Panc1 (cell line): ENCODE measurements at regions not wholly inside any gene's neighbourhood (a gene's known extent, or its start where the extent isn't known, plus 50 kb on each side); places are given as distances from the start of the nearest gene placed in this dataset.

Source experiments
- ATAC-seq: fragments of 200-7000 bp; cut with Tn5 transposase; 2 replicates; pipeline ENCODE4 v1.9.1; 2020; ENCODE audit warnings: mild to moderate bottlenecking, moderate library complexity
- BruUV-seq: library from RNA; stranded (reverse); fragments of 400-500 nt; replicated peaks from 2 replicates; lab custom pipeline; 2021; lab: Mats Ljungman, UMichigan
- CTCF ChIA-PET: fragments of 300-600 bp; sonication (Branson Sonifier 250); formaldehyde crosslinking; loops from one replicate; lab custom pipeline; 2022; ENCODE audit warnings: antibody characterized with exemption; lab: Charles Lee
- POLR2A ChIA-PET: fragments of 300-600 bp; sonication (Branson Sonifier 250); formaldehyde crosslinking; loops from one replicate; lab custom pipeline; 2022; ENCODE audit warnings: antibody characterized with exemption; lab: Charles Lee
- DNase-seq: peaks from one replicate; pipeline ENCODE4 v3.0.0-alpha.2; 2010; ENCODE audit warnings: low read depth, low spot score
- H3K27ac ChIP-seq: 2 replicates; pipeline ENCODE4 v1.5.1; 2011; ENCODE audit warnings: mild to moderate bottlenecking, low read length, inconsistent platforms
- H3K27me3 ChIP-seq: fragments of 200-500 bp; sonication (Bioruptor generic); 2 replicates; pipeline ENCODE4 v1.6.0; 2014; ENCODE audit warnings: low read length, inconsistent platforms; ENCODE audit not compliant: control insufficient read depth, insufficient read depth
- H3K36me3 ChIP-seq: fragments of 200-500 bp; sonication (Bioruptor generic); 2 replicates; pipeline ENCODE4 v1.5.1; 2014; ENCODE audit warnings: inconsistent platforms, mild to moderate bottlenecking, low read length, moderate library complexity; ENCODE audit not compliant: control insufficient read depth, insufficient read depth
- H3K4me1 ChIP-seq: 2 replicates; pipeline ENCODE4 v1.5.1; 2011; ENCODE audit warnings: inconsistent platforms, mild to moderate bottlenecking, low read length, moderate library complexity; ENCODE audit not compliant: control insufficient read depth, insufficient read depth
- H3K4me3 ChIP-seq, 2 experiments: 2 replicates each; pipeline ENCODE4 v1.5.1; 2011 to 2012; ENCODE audit warnings: low read depth in 2 of 2, low read length in 2 of 2, mild to moderate bottlenecking in 2 of 2, inconsistent platforms in 1 of 2, moderate library complexity in 1 of 2
- H3K9me3 ChIP-seq: fragments of 200-500 bp; sonication (Bioruptor generic); 2 replicates; pipeline ENCODE4 v1.5.1; 2014; ENCODE audit warnings: low read depth, mild to moderate bottlenecking, inconsistent platforms, low read length, moderate library complexity; ENCODE audit not compliant: control insufficient read depth, insufficient read depth
- CTCF ChIP-seq: fragments of 450-650 bp; IDR thresholded peaks from 2 replicates; pipeline ENCODE4 v1.5.1; 2017; ENCODE audit warnings: mild to moderate bottlenecking
- POLR2AphosphoS5 ChIP-seq: IDR thresholded peaks from 2 replicates; pipeline ENCODE4 v1.6.1; 2012; ENCODE audit warnings: mild to moderate bottlenecking, low read depth, low read length, moderate library complexity
- REST ChIP-seq, 2 experiments: IDR thresholded peaks; 2 replicates each; pipeline ENCODE4 v1.6.1; 2011 to 2012; ENCODE audit warnings: low read depth in 2 of 2, control low read depth in 1 of 2, low read length in 1 of 2, mild to moderate bottlenecking in 1 of 2, moderate library complexity in 1 of 2; ENCODE audit not compliant: insufficient read depth in 1 of 2
- SIN3A ChIP-seq: IDR thresholded peaks from 2 replicates; pipeline ENCODE4 v1.6.1; 2012; ENCODE audit warnings: low read depth, mild to moderate bottlenecking, low read length, moderate library complexity, borderline replicate concordance; ENCODE audit not compliant: insufficient read depth
- TCF7L2 ChIP-seq: IDR thresholded peaks from 2 replicates; pipeline ENCODE4 v1.6.1; 2011; ENCODE audit warnings: mild to moderate bottlenecking, low read depth, low read length, inconsistent platforms
- in situ Hi-C: cut with HindIII; loops from 2 replicates; pipeline ENCODE4 v1.10.0; 2016; ENCODE audit warnings: low sequenced_read_pairs, low pct_unique_long_range_greater_than_20kb
- intact Hi-C: fragments of 100-400 bp; cut with micrococcal nuclease; formaldehyde crosslinking; loops from one replicate; pipeline ENCODE4 v1.10.0; 2022; ENCODE audit not compliant: unreplicated experiment

GRCh38 chr5:56316299-56316994, 83.3 kb upstream of the ANKRD55 start:
- Histone ChIP-seq H3K4me3 (no peak overlapping the region), H3K27ac (no peak overlapping the region), H3K27me3 (no peaks in the 10 kb centered on the region), H3K9me3 (no peaks in the 10 kb centered on the region), H3K36me3 (no peaks in the 10 kb centered on the region), H3K4me1 (no peaks in the 10 kb centered on the region)
- intact Hi-C loops = no loop called here
- no peak for TF ChIP-seq POLR2AphosphoS5
- no peak for TF ChIP-seq REST (IDR thresholded peaks at IDR 0.05; ENCODE audit: insufficient read depth in 1 of 2, low read depth in 2 of 2, low read length in 1 of 2)
- no peak for TF ChIP-seq SIN3A
- TF ChIP-seq TCF7L2 = no peak
- no peak for TF ChIP-seq CTCF
- in situ Hi-C loops = no loop called here
- no TSS peak for BruUV-seq
- DNase-seq = no peak
- POLR2A ChIA-PET = no interaction called here
- CTCF ChIA-PET = interaction anchor here (1.0 to 1.2 kb wide), 2 partner anchors 12 to 522 kb away, joined by 3 read pairs; no protein-coding TSS in a partner anchor
- no peak for ATAC-seq

GRCh38 chr5:56314529-56314928, 81.4 kb upstream of the ANKRD55 start:
- BruUV-seq = no TSS peak
- Histone ChIP-seq H3K4me1 (no peaks in the 10 kb centered on the region), H3K27me3 (no peaks in the 10 kb centered on the region), H3K4me3 (no peak overlapping the region), H3K36me3 (no peaks in the 10 kb centered on the region), H3K27ac (no peak overlapping the region), H3K9me3 (no peaks in the 10 kb centered on the region)
- POLR2A ChIA-PET = no interaction called here
- in situ Hi-C loops = no loop called here
- peak; percentile 30 for DNase-seq
- TF ChIP-seq REST (IDR thresholded peaks at IDR 0.05; ENCODE audit: insufficient read depth in 1 of 2, low read depth in 2 of 2, low read length in 1 of 2) (no peak), CTCF (peak; percentile 73)
- ATAC-seq = no peak
- intact Hi-C loops = no loop called here
- CTCF ChIA-PET = no interaction called here
